PC-9 (cell line): ENCODE measurements at regions not wholly inside any gene's neighbourhood (a gene's known extent, or its start where the extent isn't known, plus 50 kb on each side); places are given as distances from the start of the nearest gene placed in this dataset.
A peak's percentile ranks its signal among the peaks of the same experiment; 100 is the strongest.

ENCODE experiments used
- BruUV-seq: library from RNA; stranded (reverse); fragments of 400-500 nt; replicated peaks from 2 replicates; lab custom pipeline; 2021; lab: Mats Ljungman, UMichigan
- CTCF ChIA-PET: fragments of 300-600 bp; sonication (Branson Sonifier 250); formaldehyde crosslinking; loops from one replicate; lab custom pipeline; 2022; ENCODE audit warnings: antibody characterized with exemption; lab: Charles Lee
- POLR2A ChIA-PET: fragments of 300-600 bp; sonication (Branson Sonifier 250); formaldehyde crosslinking; loops from one replicate; lab custom pipeline; 2022; ENCODE audit warnings: antibody characterized with exemption; ENCODE audit not compliant: unreplicated experiment; lab: Charles Lee
- DNase-seq, 2 experiments: peaks; one replicate each; pipeline versions ENCODE4 v3.0.0 to v3.0.0-alpha.2; 2015 to 2022; ENCODE audit warnings: mixed read lengths in 1 of 2
- H2AFZ ChIP-seq: fragments of 200-600 bp; sonication (generic); 2 replicates; pipeline ENCODE4 v1.8.1; 2017; ENCODE audit warnings: antibody characterized with exemption
- H3F3A ChIP-seq: fragments of 200-600 bp; sonication (generic); 2 replicates; pipeline ENCODE4 v1.8.1; 2017; ENCODE audit warnings: antibody characterized with exemption, mild to moderate bottlenecking, low read depth; ENCODE audit not compliant: insufficient read depth
- H3K27ac ChIP-seq: fragments of 200-600 bp; sonication (generic); 2 replicates; pipeline ENCODE4 v1.6.1; 2016; ENCODE audit warnings: mixed run types
- H3K27me3 ChIP-seq: fragments of 200-600 bp; sonication (generic); 2 replicates; pipeline ENCODE4 v1.6.1; 2016; ENCODE audit warnings: low read depth, mixed run types; ENCODE audit not compliant: insufficient read depth
- H3K36me3 ChIP-seq: fragments of 200-600 bp; sonication (generic); 2 replicates; pipeline ENCODE4 v1.6.1; 2016; ENCODE audit warnings: low read depth, mixed run types
- H3K4me1 ChIP-seq: fragments of 200-600 bp; sonication (generic); replicated peaks from 2 replicates; pipeline ENCODE4 v1.6.1; 2016; ENCODE audit warnings: mixed run types; ENCODE audit not compliant: insufficient read depth
- H3K4me2 ChIP-seq: fragments of 200-600 bp; sonication (generic); 2 replicates; pipeline ENCODE4 v1.6.1; 2017; ENCODE audit warnings: mixed run types
- H3K4me3 ChIP-seq: fragments of 200-600 bp; sonication (generic); 2 replicates; pipeline ENCODE4 v1.6.1; 2016; ENCODE audit warnings: mixed run types
- H3K79me2 ChIP-seq: fragments of 200-600 bp; sonication (generic); 2 replicates; pipeline ENCODE4 v1.6.1; 2017; ENCODE audit warnings: low read depth, mixed run types
- H3K9me2 ChIP-seq: fragments of 200-600 bp; sonication (generic); 2 replicates; pipeline ENCODE4 v1.8.1; 2017; ENCODE audit warnings: mild to moderate bottlenecking; ENCODE audit not compliant: insufficient read depth
- H3K9me3 ChIP-seq: fragments of 200-600 bp; sonication (generic); 2 replicates; pipeline ENCODE4 v1.8.1; 2016; ENCODE audit warnings: low read depth; ENCODE audit not compliant: insufficient read depth
- H4K20me1 ChIP-seq: fragments of 200-600 bp; sonication (generic); 2 replicates; pipeline ENCODE4 v1.8.1; 2017; ENCODE audit not compliant: insufficient read depth
- CTCF ChIP-seq: fragments of 200-600 bp; sonication (generic); conservative IDR thresholded peaks from 2 replicates; pipeline ENCODE4 v1.6.1; 2017; ENCODE audit warnings: mixed run types, antibody characterized with exemption, mild to moderate bottlenecking, moderate library complexity
- EZH2 ChIP-seq: fragments of 200-600 bp; sonication (generic); IDR thresholded peaks from 2 replicates; pipeline ENCODE4 v1.8.0; 2017; ENCODE audit warnings: antibody characterized with exemption, low read depth
- intact Hi-C: fragments of 100-400 bp; cut with micrococcal nuclease; formaldehyde crosslinking; loops from one replicate; pipeline ENCODE4 v1.10.0; 2022; ENCODE audit not compliant: unreplicated experiment

- DNase-seq = no peak
- no peak overlapping the region for H3K4me3 ChIP-seq
- TF ChIP-seq CTCF (no peak), EZH2 (no peak)
- H3K27me3 ChIP-seq = peaks cover 63% of the 10 kb centered on the region
- no peaks in the 10 kb centered on the region for H3K36me3 ChIP-seq
- no peaks in the 10 kb centered on the region for H3F3A ChIP-seq
- intact Hi-C loops = no loop called here
- no TSS peak for BruUV-seq
- no peak overlapping the region for H2AFZ ChIP-seq
- no peaks in the 10 kb centered on the region for H3K79me2 ChIP-seq
- no peak overlapping the region for H3K4me2 ChIP-seq
- no peaks in the 10 kb centered on the region for H3K4me1 ChIP-seq
- no peaks in the 10 kb centered on the region for H4K20me1 ChIP-seq
- CTCF ChIA-PET = interaction anchor here (0.6 kb wide), 1 partner anchor 222 kb away, joined by 3 read pairs; no protein-coding TSS in a partner anchor
- H3K9me2 ChIP-seq = no peaks in the 10 kb centered on the region
- H3K9me3 ChIP-seq = no peaks in the 10 kb centered on the region
- POLR2A ChIA-PET = no interaction called here
- H3K27ac ChIP-seq = no peak overlapping the region
Observed at GRCh38 chr6:170225852-170226417, 64.9 kb downstream of the DLL1 start.

DNA sequence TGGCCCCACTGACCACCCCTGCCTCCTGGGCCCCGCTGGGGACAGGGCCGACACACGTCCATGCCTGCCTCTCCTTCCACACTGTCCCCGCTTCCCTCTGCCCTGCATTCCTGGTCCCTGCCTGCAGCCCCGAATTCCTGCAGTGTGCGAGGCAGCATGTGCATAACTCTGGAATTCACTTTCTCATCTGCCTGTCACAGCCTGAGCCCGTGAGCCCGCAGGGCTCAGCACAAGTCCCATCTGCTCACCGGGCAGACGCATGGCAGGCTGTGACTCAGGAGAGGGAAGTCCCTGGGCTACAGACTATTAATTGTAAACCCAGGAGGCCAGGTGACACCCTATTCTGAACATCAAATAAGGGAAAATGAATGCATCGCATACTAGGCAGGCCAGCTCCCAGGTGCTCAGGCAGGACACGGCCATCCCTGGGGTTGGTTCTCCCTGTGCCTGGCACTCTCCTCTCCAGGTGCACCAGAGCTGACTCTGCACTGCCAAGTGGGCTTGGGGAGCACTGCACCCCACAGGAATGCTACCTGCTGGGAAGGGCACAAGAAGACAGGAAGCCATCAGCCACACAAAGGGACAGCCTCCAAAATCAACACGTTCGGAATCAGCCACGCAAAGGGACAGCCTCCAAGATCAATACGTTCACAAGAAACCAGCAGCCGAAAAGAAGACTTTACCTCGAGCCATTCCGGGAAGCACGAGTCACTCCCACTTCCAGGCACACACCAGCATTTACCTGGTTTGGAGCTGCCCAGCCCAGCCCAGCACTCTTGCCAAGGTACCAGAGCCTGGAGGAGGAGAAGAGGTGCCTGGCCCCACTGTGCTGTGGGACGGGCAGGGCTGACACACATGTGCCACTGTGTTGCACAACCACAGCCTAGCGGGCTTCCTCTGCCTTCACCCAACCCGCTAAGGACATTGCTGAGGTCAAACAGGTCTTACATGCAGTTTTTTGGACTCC lies 65.9 kb downstream of the DLL1 start:
- H3K9me3 ChIP-seq = no peaks in the 10 kb centered on the region
- no peaks in the 10 kb centered on the region for H3F3A ChIP-seq
- H3K4me2 ChIP-seq = no peak overlapping the region
- ChIA-PET POLR2A (no interaction called here), CTCF (interaction anchor here (0.6 kb wide), 1 partner anchor 221 kb away, joined by 3 read pairs; no protein-coding TSS in a partner anchor)
- H3K4me1 ChIP-seq = no peaks in the 10 kb centered on the region
- DNase-seq = peak; percentile 35 to 48
- H3K36me3 ChIP-seq = no peaks in the 10 kb centered on the region
- no peak overlapping the region for H3K4me3 ChIP-seq
- no TSS peak for BruUV-seq
- no peak overlapping the region for H2AFZ ChIP-seq
- no peak overlapping the region for H3K27ac ChIP-seq
- no peaks in the 10 kb centered on the region for H3K9me2 ChIP-seq
- H4K20me1 ChIP-seq = no peaks in the 10 kb centered on the region
- H3K79me2 ChIP-seq = no peaks in the 10 kb centered on the region
- intact Hi-C loops = no loop called here
- H3K27me3 ChIP-seq = peaks cover 54% of the 10 kb centered on the region
- TF ChIP-seq CTCF = no peak
- TF ChIP-seq EZH2 = no peak

DNA sequence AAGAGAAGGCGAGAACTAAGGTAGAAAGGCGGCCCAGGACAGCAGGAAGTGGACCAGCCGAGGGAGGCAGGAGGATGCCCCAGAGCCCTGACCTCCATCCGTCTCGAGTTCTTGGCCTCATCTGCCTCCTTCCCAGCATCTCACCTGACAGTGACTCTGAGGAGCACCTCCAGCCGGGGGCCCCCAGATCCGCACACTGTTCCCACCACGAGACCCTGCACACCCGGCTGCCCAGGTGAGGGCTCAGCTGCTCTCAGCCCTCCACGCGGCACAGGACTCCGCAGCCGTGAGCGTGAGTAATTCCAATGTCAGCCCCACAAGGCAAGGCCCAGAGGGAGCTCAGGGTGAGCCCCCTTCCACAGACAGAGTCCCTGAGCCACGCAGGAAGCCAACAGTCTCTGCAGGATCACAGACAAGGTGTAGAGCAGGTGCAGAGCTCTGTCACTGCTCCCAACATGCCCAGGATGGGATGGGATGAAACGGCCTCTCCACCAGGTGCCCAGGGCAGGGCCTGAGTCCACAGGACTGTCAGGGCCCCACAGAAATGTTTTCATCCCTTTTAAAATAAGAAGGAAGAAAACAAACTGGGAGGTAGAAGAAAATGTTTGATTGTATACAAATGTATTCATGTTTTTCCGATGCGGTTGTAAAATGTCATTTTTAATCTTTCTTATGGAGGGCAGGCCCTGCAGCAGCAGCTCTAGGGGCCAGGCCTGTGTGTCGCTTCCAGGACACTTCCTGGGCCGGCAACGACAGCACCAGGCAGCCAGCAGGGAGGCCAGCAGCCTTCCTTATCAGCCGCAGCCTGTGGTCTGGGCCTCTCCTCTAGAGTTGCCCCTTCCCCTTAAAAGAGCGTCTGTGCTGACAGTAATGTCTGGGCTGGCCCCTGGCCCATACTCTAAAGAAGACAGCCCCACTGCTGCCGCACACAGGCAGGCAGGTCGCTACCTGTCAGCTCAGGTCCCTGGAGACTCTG lies 66.9 kb downstream of the DLL1 start:
- Histone ChIP-seq H3K4me2 (no peak overlapping the region), H3K36me3 (no peaks in the 10 kb centered on the region), H3K9me3 (no peaks in the 10 kb centered on the region), H2AFZ (no peak overlapping the region), H3K4me1 (no peaks in the 10 kb centered on the region), H3K79me2 (no peaks in the 10 kb centered on the region), H3K27me3 (peaks cover 44% of the 10 kb centered on the region), H3K27ac (no peak overlapping the region), H3K4me3 (no peak overlapping the region), H3F3A (no peaks in the 10 kb centered on the region), H4K20me1 (no peaks in the 10 kb centered on the region), H3K9me2 (no peaks in the 10 kb centered on the region)
- no peak for DNase-seq
- intact Hi-C loops = no loop called here
- TF ChIP-seq CTCF (no peak), EZH2 (no peak)
- POLR2A ChIA-PET = no interaction called here
- BruUV-seq = no TSS peak
- CTCF ChIA-PET = no interaction called here
